WTC11 (cell line): ENCODE measurements at regions not wholly inside any gene's neighbourhood (a gene's known extent, or its start where the extent isn't known, plus 50 kb on each side); places are given as distances from the start of the nearest gene placed in this dataset.

Experiments
- ATAC-seq: fragments of 200-7000 bp; cut with Tn5 transposase; 2 replicates; pipeline ENCODE4 v1.10.0; 2021; ENCODE audit warnings: mild to moderate bottlenecking, moderate library complexity
- CTCF ChIA-PET: fragments of 300-600 bp; sonication (Branson Sonifier 250); formaldehyde crosslinking; loops from one replicate; lab custom pipeline; 2021; ENCODE audit warnings: antibody characterized with exemption; lab: Charles Lee
- POLR2A ChIA-PET: fragments of 350-600 bp; sonication (Branson Sonifier 250); formaldehyde crosslinking; loops from one replicate; lab custom pipeline; 2021; ENCODE audit warnings: antibody characterized with exemption; lab: Charles Lee
- DNase-seq: peaks from one replicate; pipeline ENCODE4 v3.0.0; 2021; ENCODE audit warnings: low spot score
- H3K27ac Mint-ChIP-seq: 2 replicates; pipeline ENCODE4 v1.8.0; 2021; ENCODE audit warnings: mixed read lengths
- H3K27me3 Mint-ChIP-seq: 2 replicates; pipeline ENCODE4 v1.8.0; 2021; ENCODE audit warnings: low read depth, mild to moderate bottlenecking, moderate library complexity, mixed read lengths
- H3K36me3 Mint-ChIP-seq: 2 replicates; pipeline ENCODE4 v1.8.0; 2021; ENCODE audit warnings: mixed read lengths
- H3K4me1 Mint-ChIP-seq: 2 replicates; pipeline ENCODE4 v1.8.0; 2022; ENCODE audit warnings: mixed read lengths
- H3K4me3 Mint-ChIP-seq: 2 replicates; pipeline ENCODE4 v1.8.0; 2021; ENCODE audit warnings: mild to moderate bottlenecking, moderate library complexity, mixed read lengths
- H3K9me3 Mint-ChIP-seq: 2 replicates; pipeline ENCODE4 v1.8.0; 2021; ENCODE audit warnings: mixed read lengths
- JUN ChIP-seq: sonication (generic); formaldehyde crosslinking; IDR thresholded peaks from 2 replicates; pipeline ENCODE4 v1.8.0; 2023; ENCODE audit warnings: mild to moderate bottlenecking, missing genetic modification reagents
- KAT7 ChIP-seq: sonication (generic); formaldehyde crosslinking; IDR thresholded peaks from 2 replicates; pipeline ENCODE4 v1.8.1; 2023; ENCODE audit warnings: missing genetic modification reagents, mild to moderate bottlenecking, borderline replicate concordance
- MXD4 ChIP-seq: fragments of 250-450 bp; sonication (Bioruptor Pico); IDR thresholded peaks from 2 replicates; pipeline ENCODE4 v1.8.0; 2021; ENCODE audit warnings: mild to moderate bottlenecking, moderate library complexity, borderline replicate concordance
- MYBL2 ChIP-seq: sonication (generic); formaldehyde crosslinking; IDR thresholded peaks from 2 replicates; pipeline ENCODE4 v1.8.1; 2023; ENCODE audit warnings: mild to moderate bottlenecking, moderate library complexity, missing genetic modification reagents
- NR2C2 ChIP-seq: sonication (generic); formaldehyde crosslinking; IDR thresholded peaks from 2 replicates; pipeline ENCODE4 v1.8.0; 2022; ENCODE audit warnings: mild to moderate bottlenecking, missing genetic modification reagents
- SP1 ChIP-seq: sonication (generic); formaldehyde crosslinking; conservative IDR thresholded peaks from 2 replicates; pipeline ENCODE4 v1.8.1; 2022; ENCODE audit warnings: missing genetic modification reagents
- TCF7 ChIP-seq: sonication (generic); formaldehyde crosslinking; IDR thresholded peaks from 2 replicates; pipeline ENCODE4 v1.8.0; 2022; ENCODE audit warnings: mild to moderate bottlenecking, low read depth, missing genetic modification reagents, moderate library complexity
- TEAD4 ChIP-seq: sonication (generic); formaldehyde crosslinking; IDR thresholded peaks from 2 replicates; pipeline ENCODE4 v1.8.0; 2022; ENCODE audit warnings: mild to moderate bottlenecking, missing genetic modification reagents
- ZNF416 ChIP-seq: fragments of 250-450 bp; sonication (Bioruptor Pico); IDR thresholded peaks from 2 replicates; pipeline ENCODE4 v1.9.0; 2021; ENCODE audit warnings: mild to moderate bottlenecking, inconsistent platforms
- TF ChIP-seq, protein P1 (sequence below): sonication (generic); formaldehyde crosslinking; IDR thresholded peaks from 2 replicates; pipeline ENCODE4 v1.8.0; 2022; ENCODE audit warnings: missing genetic modification reagents
- TF ChIP-seq, protein P2 (sequence below): sonication (generic); formaldehyde crosslinking; conservative IDR thresholded peaks from 2 replicates; pipeline ENCODE4 v1.8.1; 2022; ENCODE audit warnings: mild to moderate bottlenecking, missing genetic modification reagents
- TF ChIP-seq, protein P3 (sequence below): sonication (generic); formaldehyde crosslinking; IDR thresholded peaks from 2 replicates; pipeline ENCODE4 v1.8.0; 2022; ENCODE audit warnings: mild to moderate bottlenecking, missing genetic modification reagents
- TF ChIP-seq, protein P4 (sequence below): sonication (generic); formaldehyde crosslinking; IDR thresholded peaks from 2 replicates; pipeline ENCODE4 v1.8.1; 2022; ENCODE audit warnings: low read depth, mild to moderate bottlenecking, moderate library complexity, missing genetic modification reagents, borderline replicate concordance
- TF ChIP-seq, protein P5 (sequence below): sonication (generic); formaldehyde crosslinking; IDR thresholded peaks from 2 replicates; pipeline ENCODE4 v1.8.0; 2023; ENCODE audit warnings: missing genetic modification reagents, mild to moderate bottlenecking, borderline replicate concordance
- TF ChIP-seq, protein P6 (sequence below): sonication (generic); formaldehyde crosslinking; IDR thresholded peaks from 2 replicates; pipeline ENCODE4 v1.8.1; 2022; ENCODE audit warnings: low read depth, missing genetic modification reagents, borderline replicate concordance
- TF ChIP-seq, protein P7 (sequence below): fragments of 250-450 bp; sonication (Bioruptor Pico); IDR thresholded peaks from 2 replicates; pipeline ENCODE4 v1.9.0; 2021; ENCODE audit warnings: mild to moderate bottlenecking, borderline replicate concordance
- TF ChIP-seq, protein P8 (sequence below): fragments of 250-450 bp; sonication (Bioruptor Pico); IDR thresholded peaks from 2 replicates; pipeline ENCODE4 v1.8.0; 2021; ENCODE audit warnings: mild to moderate bottlenecking

DNA sequence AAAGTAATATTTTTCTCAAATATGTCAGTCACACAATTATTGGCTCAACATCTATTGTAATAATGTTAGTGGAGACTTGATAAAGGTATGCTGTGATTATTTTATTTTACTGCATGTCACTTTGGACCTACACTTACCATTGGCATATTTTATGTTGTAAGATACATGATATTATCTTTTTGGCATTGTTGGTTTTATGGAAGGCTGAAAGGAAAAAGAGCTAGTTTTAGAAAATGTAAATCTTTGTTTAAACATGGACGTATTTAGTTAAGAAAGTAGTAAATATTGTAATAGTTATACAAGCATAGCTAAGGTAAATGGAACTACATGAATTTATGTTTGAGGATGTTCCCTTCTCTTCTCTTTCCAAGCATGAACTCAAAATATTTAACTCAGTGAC lies 1399.3 kb downstream of the STIM2 start (continued):
- TF ChIP-seq, protein P1, sequence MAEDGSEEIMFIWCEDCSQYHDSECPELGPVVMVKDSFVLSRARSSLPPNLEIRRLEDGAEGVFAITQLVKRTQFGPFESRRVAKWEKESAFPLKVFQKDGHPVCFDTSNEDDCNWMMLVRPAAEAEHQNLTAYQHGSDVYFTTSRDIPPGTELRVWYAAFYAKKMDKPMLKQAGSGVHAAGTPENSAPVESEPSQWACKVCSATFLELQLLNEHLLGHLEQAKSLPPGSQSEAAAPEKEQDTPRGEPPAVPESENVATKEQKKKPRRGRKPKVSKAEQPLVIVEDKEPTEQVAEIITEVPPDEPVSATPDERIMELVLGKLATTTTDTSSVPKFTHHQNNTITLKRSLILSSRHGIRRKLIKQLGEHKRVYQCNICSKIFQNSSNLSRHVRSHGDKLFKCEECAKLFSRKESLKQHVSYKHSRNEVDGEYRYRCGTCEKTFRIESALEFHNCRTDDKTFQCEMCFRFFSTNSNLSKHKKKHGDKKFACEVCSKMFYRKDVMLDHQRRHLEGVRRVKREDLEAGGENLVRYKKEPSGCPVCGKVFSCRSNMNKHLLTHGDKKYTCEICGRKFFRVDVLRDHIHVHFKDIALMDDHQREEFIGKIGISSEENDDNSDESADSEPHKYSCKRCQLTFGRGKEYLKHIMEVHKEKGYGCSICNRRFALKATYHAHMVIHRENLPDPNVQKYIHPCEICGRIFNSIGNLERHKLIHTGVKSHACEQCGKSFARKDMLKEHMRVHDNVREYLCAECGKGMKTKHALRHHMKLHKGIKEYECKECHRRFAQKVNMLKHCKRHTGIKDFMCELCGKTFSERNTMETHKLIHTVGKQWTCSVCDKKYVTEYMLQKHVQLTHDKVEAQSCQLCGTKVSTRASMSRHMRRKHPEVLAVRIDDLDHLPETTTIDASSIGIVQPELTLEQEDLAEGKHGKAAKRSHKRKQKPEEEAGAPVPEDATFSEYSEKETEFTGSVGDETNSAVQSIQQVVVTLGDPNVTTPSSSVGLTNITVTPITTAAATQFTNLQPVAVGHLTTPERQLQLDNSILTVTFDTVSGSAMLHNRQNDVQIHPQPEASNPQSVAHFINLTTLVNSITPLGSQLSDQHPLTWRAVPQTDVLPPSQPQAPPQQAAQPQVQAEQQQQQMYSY (CRISPR knock-in tag) = no peak
- TF ChIP-seq, protein P2, sequence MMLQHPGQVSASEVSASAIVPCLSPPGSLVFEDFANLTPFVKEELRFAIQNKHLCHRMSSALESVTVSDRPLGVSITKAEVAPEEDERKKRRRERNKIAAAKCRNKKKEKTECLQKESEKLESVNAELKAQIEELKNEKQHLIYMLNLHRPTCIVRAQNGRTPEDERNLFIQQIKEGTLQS (CRISPR knock-in tag) = no peak
- TF ChIP-seq, protein P3, sequence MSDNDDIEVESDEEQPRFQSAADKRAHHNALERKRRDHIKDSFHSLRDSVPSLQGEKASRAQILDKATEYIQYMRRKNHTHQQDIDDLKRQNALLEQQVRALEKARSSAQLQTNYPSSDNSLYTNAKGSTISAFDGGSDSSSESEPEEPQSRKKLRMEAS = no peak
- no peak for TF ChIP-seq KAT7 (CRISPR knock-in tag)
- no peak for TF ChIP-seq TCF7 (CRISPR knock-in tag)

DNA sequence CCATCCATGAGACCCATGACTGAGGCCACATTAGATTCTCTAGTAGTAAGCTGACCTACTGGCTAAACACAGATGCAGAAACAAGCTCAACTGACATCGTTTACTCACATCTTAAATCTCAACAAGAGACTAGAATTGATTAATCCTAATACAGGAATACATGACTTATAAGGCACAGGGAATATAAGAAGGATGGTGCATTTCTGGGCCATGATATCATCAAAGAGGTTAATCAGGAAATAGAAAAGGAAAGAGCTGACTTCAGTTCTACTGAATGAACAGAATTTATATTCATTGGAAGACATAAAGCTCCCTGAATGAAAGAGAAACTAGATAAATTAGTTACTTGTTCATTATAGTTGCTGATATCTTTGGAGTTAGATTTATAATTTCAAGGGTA lies 1406.5 kb downstream of the STIM2 start:
- CTCF ChIA-PET = no interaction called here
- POLR2A ChIA-PET = no interaction called here
- Mint-ChIP-seq H3K4me3 (no peak overlapping the region), H3K36me3 (peaks cover 5% of the 10 kb centered on the region), H3K27me3 (no peaks in the 10 kb centered on the region), H3K27ac (no peak overlapping the region), H3K9me3 (peaks cover 17% of the 10 kb centered on the region), H3K4me1 (no peaks in the 10 kb centered on the region)
- ATAC-seq (no peak), DNase-seq (no peak)
- TF ChIP-seq TEAD4 (CRISPR knock-in tag) (no peak), JUN (CRISPR knock-in tag) (no peak), ZNF416 (CRISPR knock-in tag) (no peak), NR2C2 (no peak), MYBL2 (no peak), MXD4 (no peak), SP1 (CRISPR knock-in tag) (no peak)
- TF ChIP-seq, protein P4, sequence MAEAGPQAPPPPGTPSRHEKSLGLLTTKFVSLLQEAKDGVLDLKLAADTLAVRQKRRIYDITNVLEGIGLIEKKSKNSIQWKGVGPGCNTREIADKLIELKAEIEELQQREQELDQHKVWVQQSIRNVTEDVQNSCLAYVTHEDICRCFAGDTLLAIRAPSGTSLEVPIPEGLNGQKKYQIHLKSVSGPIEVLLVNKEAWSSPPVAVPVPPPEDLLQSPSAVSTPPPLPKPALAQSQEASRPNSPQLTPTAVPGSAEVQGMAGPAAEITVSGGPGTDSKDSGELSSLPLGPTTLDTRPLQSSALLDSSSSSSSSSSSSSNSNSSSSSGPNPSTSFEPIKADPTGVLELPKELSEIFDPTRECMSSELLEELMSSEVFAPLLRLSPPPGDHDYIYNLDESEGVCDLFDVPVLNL (CRISPR knock-in tag) = no peak
- TF ChIP-seq, protein P5, sequence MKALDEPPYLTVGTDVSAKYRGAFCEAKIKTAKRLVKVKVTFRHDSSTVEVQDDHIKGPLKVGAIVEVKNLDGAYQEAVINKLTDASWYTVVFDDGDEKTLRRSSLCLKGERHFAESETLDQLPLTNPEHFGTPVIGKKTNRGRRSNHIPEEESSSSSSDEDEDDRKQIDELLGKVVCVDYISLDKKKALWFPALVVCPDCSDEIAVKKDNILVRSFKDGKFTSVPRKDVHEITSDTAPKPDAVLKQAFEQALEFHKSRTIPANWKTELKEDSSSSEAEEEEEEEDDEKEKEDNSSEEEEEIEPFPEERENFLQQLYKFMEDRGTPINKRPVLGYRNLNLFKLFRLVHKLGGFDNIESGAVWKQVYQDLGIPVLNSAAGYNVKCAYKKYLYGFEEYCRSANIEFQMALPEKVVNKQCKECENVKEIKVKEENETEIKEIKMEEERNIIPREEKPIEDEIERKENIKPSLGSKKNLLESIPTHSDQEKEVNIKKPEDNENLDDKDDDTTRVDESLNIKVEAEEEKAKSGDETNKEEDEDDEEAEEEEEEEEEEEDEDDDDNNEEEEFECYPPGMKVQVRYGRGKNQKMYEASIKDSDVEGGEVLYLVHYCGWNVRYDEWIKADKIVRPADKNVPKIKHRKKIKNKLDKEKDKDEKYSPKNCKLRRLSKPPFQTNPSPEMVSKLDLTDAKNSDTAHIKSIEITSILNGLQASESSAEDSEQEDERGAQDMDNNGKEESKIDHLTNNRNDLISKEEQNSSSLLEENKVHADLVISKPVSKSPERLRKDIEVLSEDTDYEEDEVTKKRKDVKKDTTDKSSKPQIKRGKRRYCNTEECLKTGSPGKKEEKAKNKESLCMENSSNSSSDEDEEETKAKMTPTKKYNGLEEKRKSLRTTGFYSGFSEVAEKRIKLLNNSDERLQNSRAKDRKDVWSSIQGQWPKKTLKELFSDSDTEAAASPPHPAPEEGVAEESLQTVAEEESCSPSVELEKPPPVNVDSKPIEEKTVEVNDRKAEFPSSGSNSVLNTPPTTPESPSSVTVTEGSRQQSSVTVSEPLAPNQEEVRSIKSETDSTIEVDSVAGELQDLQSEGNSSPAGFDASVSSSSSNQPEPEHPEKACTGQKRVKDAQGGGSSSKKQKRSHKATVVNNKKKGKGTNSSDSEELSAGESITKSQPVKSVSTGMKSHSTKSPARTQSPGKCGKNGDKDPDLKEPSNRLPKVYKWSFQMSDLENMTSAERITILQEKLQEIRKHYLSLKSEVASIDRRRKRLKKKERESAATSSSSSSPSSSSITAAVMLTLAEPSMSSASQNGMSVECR (CRISPR knock-in tag) = no peak
- TF ChIP-seq, protein P6, sequence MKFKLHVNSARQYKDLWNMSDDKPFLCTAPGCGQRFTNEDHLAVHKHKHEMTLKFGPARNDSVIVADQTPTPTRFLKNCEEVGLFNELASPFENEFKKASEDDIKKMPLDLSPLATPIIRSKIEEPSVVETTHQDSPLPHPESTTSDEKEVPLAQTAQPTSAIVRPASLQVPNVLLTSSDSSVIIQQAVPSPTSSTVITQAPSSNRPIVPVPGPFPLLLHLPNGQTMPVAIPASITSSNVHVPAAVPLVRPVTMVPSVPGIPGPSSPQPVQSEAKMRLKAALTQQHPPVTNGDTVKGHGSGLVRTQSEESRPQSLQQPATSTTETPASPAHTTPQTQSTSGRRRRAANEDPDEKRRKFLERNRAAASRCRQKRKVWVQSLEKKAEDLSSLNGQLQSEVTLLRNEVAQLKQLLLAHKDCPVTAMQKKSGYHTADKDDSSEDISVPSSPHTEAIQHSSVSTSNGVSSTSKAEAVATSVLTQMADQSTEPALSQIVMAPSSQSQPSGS = no peak
- TF ChIP-seq, protein P7, sequence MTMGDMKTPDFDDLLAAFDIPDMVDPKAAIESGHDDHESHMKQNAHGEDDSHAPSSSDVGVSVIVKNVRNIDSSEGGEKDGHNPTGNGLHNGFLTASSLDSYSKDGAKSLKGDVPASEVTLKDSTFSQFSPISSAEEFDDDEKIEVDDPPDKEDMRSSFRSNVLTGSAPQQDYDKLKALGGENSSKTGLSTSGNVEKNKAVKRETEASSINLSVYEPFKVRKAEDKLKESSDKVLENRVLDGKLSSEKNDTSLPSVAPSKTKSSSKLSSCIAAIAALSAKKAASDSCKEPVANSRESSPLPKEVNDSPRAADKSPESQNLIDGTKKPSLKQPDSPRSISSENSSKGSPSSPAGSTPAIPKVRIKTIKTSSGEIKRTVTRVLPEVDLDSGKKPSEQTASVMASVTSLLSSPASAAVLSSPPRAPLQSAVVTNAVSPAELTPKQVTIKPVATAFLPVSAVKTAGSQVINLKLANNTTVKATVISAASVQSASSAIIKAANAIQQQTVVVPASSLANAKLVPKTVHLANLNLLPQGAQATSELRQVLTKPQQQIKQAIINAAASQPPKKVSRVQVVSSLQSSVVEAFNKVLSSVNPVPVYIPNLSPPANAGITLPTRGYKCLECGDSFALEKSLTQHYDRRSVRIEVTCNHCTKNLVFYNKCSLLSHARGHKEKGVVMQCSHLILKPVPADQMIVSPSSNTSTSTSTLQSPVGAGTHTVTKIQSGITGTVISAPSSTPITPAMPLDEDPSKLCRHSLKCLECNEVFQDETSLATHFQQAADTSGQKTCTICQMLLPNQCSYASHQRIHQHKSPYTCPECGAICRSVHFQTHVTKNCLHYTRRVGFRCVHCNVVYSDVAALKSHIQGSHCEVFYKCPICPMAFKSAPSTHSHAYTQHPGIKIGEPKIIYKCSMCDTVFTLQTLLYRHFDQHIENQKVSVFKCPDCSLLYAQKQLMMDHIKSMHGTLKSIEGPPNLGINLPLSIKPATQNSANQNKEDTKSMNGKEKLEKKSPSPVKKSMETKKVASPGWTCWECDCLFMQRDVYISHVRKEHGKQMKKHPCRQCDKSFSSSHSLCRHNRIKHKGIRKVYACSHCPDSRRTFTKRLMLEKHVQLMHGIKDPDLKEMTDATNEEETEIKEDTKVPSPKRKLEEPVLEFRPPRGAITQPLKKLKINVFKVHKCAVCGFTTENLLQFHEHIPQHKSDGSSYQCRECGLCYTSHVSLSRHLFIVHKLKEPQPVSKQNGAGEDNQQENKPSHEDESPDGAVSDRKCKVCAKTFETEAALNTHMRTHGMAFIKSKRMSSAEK (CRISPR knock-in tag) = no peak
- TF ChIP-seq, protein P8, sequence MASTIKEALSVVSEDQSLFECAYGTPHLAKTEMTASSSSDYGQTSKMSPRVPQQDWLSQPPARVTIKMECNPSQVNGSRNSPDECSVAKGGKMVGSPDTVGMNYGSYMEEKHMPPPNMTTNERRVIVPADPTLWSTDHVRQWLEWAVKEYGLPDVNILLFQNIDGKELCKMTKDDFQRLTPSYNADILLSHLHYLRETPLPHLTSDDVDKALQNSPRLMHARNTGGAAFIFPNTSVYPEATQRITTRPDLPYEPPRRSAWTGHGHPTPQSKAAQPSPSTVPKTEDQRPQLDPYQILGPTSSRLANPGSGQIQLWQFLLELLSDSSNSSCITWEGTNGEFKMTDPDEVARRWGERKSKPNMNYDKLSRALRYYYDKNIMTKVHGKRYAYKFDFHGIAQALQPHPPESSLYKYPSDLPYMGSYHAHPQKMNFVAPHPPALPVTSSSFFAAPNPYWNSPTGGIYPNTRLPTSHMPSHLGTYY (CRISPR knock-in tag) = no peak
